ENCODE measurements at regions not wholly inside any gene's neighbourhood (a gene's known extent, or its start where the extent isn't known, plus 50 kb on each side); places are given as distances from the start of the nearest gene placed in this dataset.

- H3K27ac ChIP-seq (ENCODE audit: low read length, poor library complexity, severe bottlenecking), result no peak overlapping the region
- H4K91ac ChIP-seq (ENCODE audit: low read length), result no peak overlapping the region
- no peaks in the 10 kb centered on the region for H3K4me1 ChIP-seq (ENCODE audit: control insufficient read depth, insufficient read depth, low read depth, low read length)
- H3K23ac ChIP-seq (ENCODE audit: low read length in 2 of 2), result no peak overlapping the region
- H2BK120ac ChIP-seq (ENCODE audit: low read depth, low read length), result no peak overlapping the region
- no peak for DNase-seq
- H3K14ac ChIP-seq (ENCODE audit: low read length in 2 of 2), result no peak overlapping the region
- no peak overlapping the region for H4K8ac ChIP-seq (ENCODE audit: low read length)
- 72% methylated on average over 2 of the region's 2 CpGs for WGBS
- no peak overlapping the region for H2AK5ac ChIP-seq (ENCODE audit: low read length, severe bottlenecking)
- no peak overlapping the region for H2BK12ac ChIP-seq (ENCODE audit: low read length in 2 of 2)
- no peak overlapping the region for H2BK15ac ChIP-seq (ENCODE audit: low read depth, poor library complexity, severe bottlenecking)
- peaks cover 34 to 45% of the 10 kb centered on the region in 2 experiments for H3K27me3 ChIP-seq (ENCODE audit: control insufficient read depth in 1 of 2, insufficient read depth in 1 of 2, low read length in 2 of 2)
- no peaks in the 10 kb centered on the region for H3K79me1 ChIP-seq (replicated peaks; ENCODE audit: low read length, poor library complexity, severe bottlenecking)
- no peak overlapping the region for H3K18ac ChIP-seq (ENCODE audit: low read depth in 1 of 2, low read length in 2 of 2)
- H3K4me3 ChIP-seq (ENCODE audit: insufficient read depth in 1 of 2, low read depth in 1 of 2, low read length in 2 of 2), result no peak overlapping the region
- no peaks in the 10 kb centered on the region for H3K36me3 ChIP-seq (ENCODE audit: control insufficient read depth in 1 of 2, insufficient read depth in 2 of 2, low read depth in 1 of 2, low read length in 2 of 2)
- no peak overlapping the region for H3K4me2 ChIP-seq (ENCODE audit: low read length, poor library complexity, severe bottlenecking)
- no peak overlapping the region for H3K9ac ChIP-seq (ENCODE audit: low read length)
- no peak overlapping the region for H2AFZ ChIP-seq (ENCODE audit: low read depth, low read length)
- no peak overlapping the region for H2BK5ac ChIP-seq (ENCODE audit: low read depth, low read length, poor library complexity, severe bottlenecking)
- H3K4ac ChIP-seq (ENCODE audit: low read depth in 1 of 2, low read length in 2 of 2), result no peak overlapping the region
- no peaks in the 10 kb centered on the region for H3K9me3 ChIP-seq (ENCODE audit: control insufficient read depth, low read length)
These were observed 116.9 kb upstream of the RAB4A start for GRCh38 chr1:229153955-229154548.

GRCh38 chr1:229154811-229155210 is 116.1 kb upstream of the RAB4A start:
- H2AFZ ChIP-seq (ENCODE audit: low read depth, low read length), result no peak overlapping the region
- no peak overlapping the region for H4K91ac ChIP-seq (ENCODE audit: low read length)
- H3K9me3 ChIP-seq (ENCODE audit: control insufficient read depth, low read length), result no peaks in the 10 kb centered on the region
- H2BK5ac ChIP-seq (ENCODE audit: low read depth, low read length, poor library complexity, severe bottlenecking), result no peak overlapping the region
- H3K27ac ChIP-seq (ENCODE audit: low read length, poor library complexity, severe bottlenecking), result no peak overlapping the region
- no peak overlapping the region for H3K9ac ChIP-seq (ENCODE audit: low read length)
- H4K8ac ChIP-seq (ENCODE audit: low read length), result no peak overlapping the region
- H3K4me1 ChIP-seq (ENCODE audit: control insufficient read depth, insufficient read depth, low read depth, low read length), result no peaks in the 10 kb centered on the region
- H3K18ac ChIP-seq (ENCODE audit: low read depth in 1 of 2, low read length in 2 of 2), result no peak overlapping the region
- no peak overlapping the region for H3K14ac ChIP-seq (ENCODE audit: low read length in 2 of 2)
- no peak overlapping the region for H3K4me3 ChIP-seq (ENCODE audit: insufficient read depth in 1 of 2, low read depth in 1 of 2, low read length in 2 of 2)
- H3K79me1 ChIP-seq (replicated peaks; ENCODE audit: low read length, poor library complexity, severe bottlenecking), result no peaks in the 10 kb centered on the region
- H2BK12ac ChIP-seq (ENCODE audit: low read length in 2 of 2), result no peak overlapping the region
- H2BK15ac ChIP-seq (ENCODE audit: low read depth, poor library complexity, severe bottlenecking), result no peak overlapping the region
- H3K4ac ChIP-seq (ENCODE audit: low read depth in 1 of 2, low read length in 2 of 2), result no peak overlapping the region
- no peaks in the 10 kb centered on the region for H3K36me3 ChIP-seq (ENCODE audit: control insufficient read depth in 1 of 2, insufficient read depth in 2 of 2, low read depth in 1 of 2, low read length in 2 of 2)
- peaks cover 27 to 42% of the 10 kb centered on the region in 2 experiments for H3K27me3 ChIP-seq (ENCODE audit: control insufficient read depth in 1 of 2, insufficient read depth in 1 of 2, low read length in 2 of 2)
- no peak overlapping the region for H3K4me2 ChIP-seq (ENCODE audit: low read length, poor library complexity, severe bottlenecking)
- DNase-seq, result no peak
- H2BK120ac ChIP-seq (ENCODE audit: low read depth, low read length), result no peak overlapping the region
- WGBS, result 91% methylated on average over 3 of the region's 3 CpGs
- H2AK5ac ChIP-seq (ENCODE audit: low read length, severe bottlenecking), result no peak overlapping the region
- no peak overlapping the region for H3K23ac ChIP-seq (ENCODE audit: low read length in 2 of 2)

- Histone ChIP-seq H3K23ac (ENCODE audit: low read length in 2 of 2) (no peak overlapping the region), H2BK5ac (ENCODE audit: low read depth, low read length, poor library complexity, severe bottlenecking) (no peak overlapping the region), H3K9ac (ENCODE audit: low read length) (no peak overlapping the region), H2BK12ac (ENCODE audit: low read length in 2 of 2) (peak overlapping the region in 1 of 2 experiments; percentile 61), H3K18ac (ENCODE audit: low read depth in 1 of 2, low read length in 2 of 2) (peak overlapping the region in 1 of 2 experiments; percentile 16), H2BK15ac (ENCODE audit: low read depth, poor library complexity, severe bottlenecking) (no peak overlapping the region), H2AK5ac (ENCODE audit: low read length, severe bottlenecking) (no peak overlapping the region), H2AFZ (ENCODE audit: low read depth, low read length) (no peak overlapping the region), H3K4ac (ENCODE audit: low read depth in 1 of 2, low read length in 2 of 2) (no peak overlapping the region), H2BK120ac (ENCODE audit: low read depth, low read length) (no peak overlapping the region), H4K91ac (ENCODE audit: low read length) (no peak overlapping the region), H3K27me3 (ENCODE audit: control insufficient read depth in 1 of 2, insufficient read depth in 1 of 2, low read length in 2 of 2) (peaks cover 31 to 42% of the 10 kb centered on the region in 2 experiments), H3K4me1 (ENCODE audit: control insufficient read depth, insufficient read depth, low read depth, low read length) (no peaks in the 10 kb centered on the region), H3K9me3 (ENCODE audit: control insufficient read depth, low read length) (no peaks in the 10 kb centered on the region), H3K36me3 (ENCODE audit: control insufficient read depth in 1 of 2, insufficient read depth in 2 of 2, low read depth in 1 of 2, low read length in 2 of 2) (no peaks in the 10 kb centered on the region), H4K8ac (ENCODE audit: low read length) (no peak overlapping the region), H3K4me2 (ENCODE audit: low read length, poor library complexity, severe bottlenecking) (no peak overlapping the region), H3K79me1 (replicated peaks; ENCODE audit: low read length, poor library complexity, severe bottlenecking) (no peaks in the 10 kb centered on the region), H3K4me3 (ENCODE audit: insufficient read depth in 1 of 2, low read depth in 1 of 2, low read length in 2 of 2) (peak overlapping the region in 1 of 2 experiments; percentile 43), H3K27ac (ENCODE audit: low read length, poor library complexity, severe bottlenecking) (no peak overlapping the region), H3K14ac (ENCODE audit: low read length in 2 of 2) (peak overlapping the region in 1 of 2 experiments; percentile 82)
- DNase-seq, result no peak
- WGBS, result 49% methylated on average over 9 of the region's 9 CpGs
These were observed 115.4 kb upstream of the RAB4A start for GRCh38 chr1:229155472-229155871.

GRCh38 chr1:229156872-229157271 is 114.0 kb upstream of the RAB4A start:
- no peak overlapping the region for H3K4me3 ChIP-seq (ENCODE audit: insufficient read depth in 1 of 2, low read depth in 1 of 2, low read length in 2 of 2)
- no peaks in the 10 kb centered on the region for H3K4me1 ChIP-seq (ENCODE audit: control insufficient read depth, insufficient read depth, low read depth, low read length)
- H2BK120ac ChIP-seq (ENCODE audit: low read depth, low read length), result no peak overlapping the region
- H3K4ac ChIP-seq (ENCODE audit: low read depth in 1 of 2, low read length in 2 of 2), result no peak overlapping the region
- no peak overlapping the region for H2BK5ac ChIP-seq (ENCODE audit: low read depth, low read length, poor library complexity, severe bottlenecking)
- H2AK5ac ChIP-seq (ENCODE audit: low read length, severe bottlenecking), result no peak overlapping the region
- H3K4me2 ChIP-seq (ENCODE audit: low read length, poor library complexity, severe bottlenecking), result no peak overlapping the region
- no peaks in the 10 kb centered on the region for H3K36me3 ChIP-seq (ENCODE audit: control insufficient read depth in 1 of 2, insufficient read depth in 2 of 2, low read depth in 1 of 2, low read length in 2 of 2)
- H3K23ac ChIP-seq (ENCODE audit: low read length in 2 of 2), result no peak overlapping the region
- H3K27ac ChIP-seq (ENCODE audit: low read length, poor library complexity, severe bottlenecking), result no peak overlapping the region
- no peak overlapping the region for H4K91ac ChIP-seq (ENCODE audit: low read length)
- peak overlapping the region in 1 of 2 experiments; percentile 69 for H2BK12ac ChIP-seq (ENCODE audit: low read length in 2 of 2)
- no peak overlapping the region for H4K8ac ChIP-seq (ENCODE audit: low read length)
- WGBS, result 91% methylated on average over 3 of the region's 3 CpGs
- no peak overlapping the region for H2BK15ac ChIP-seq (ENCODE audit: low read depth, poor library complexity, severe bottlenecking)
- DNase-seq, result peak; percentile 32
- no peaks in the 10 kb centered on the region for H3K9me3 ChIP-seq (ENCODE audit: control insufficient read depth, low read length)
- no peak overlapping the region for H2AFZ ChIP-seq (ENCODE audit: low read depth, low read length)
- H3K79me1 ChIP-seq (replicated peaks; ENCODE audit: low read length, poor library complexity, severe bottlenecking), result no peaks in the 10 kb centered on the region
- H3K14ac ChIP-seq (ENCODE audit: low read length in 2 of 2), result no peak overlapping the region
- H3K18ac ChIP-seq (ENCODE audit: low read depth in 1 of 2, low read length in 2 of 2), result no peak overlapping the region
- no peak overlapping the region for H3K9ac ChIP-seq (ENCODE audit: low read length)
- peaks cover 33 to 42% of the 10 kb centered on the region in 2 experiments for H3K27me3 ChIP-seq (ENCODE audit: control insufficient read depth in 1 of 2, insufficient read depth in 1 of 2, low read length in 2 of 2)
